Stimulated activated CD4-positive, alpha-beta T cell treated with anti-CD3 and anti-CD28 coated beads, TNF-alpha, amount 100 ng/mL, for 48 hours (primary cell): ENCODE measurements at regions not wholly inside any gene's neighbourhood (a gene's known extent, or its start where the extent isn't known, plus 50 kb on each side); places are given as distances from the start of the nearest gene placed in this dataset.
"Not testable (repeated sequence)": the region's sequence is repeated elsewhere in the genome, so short reads cannot be mapped to it uniquely, and the experiment has no call there.

Source experiments
- DNase-seq, 3 donors: peaks; one replicate each; pipeline ENCODE4 v3.0.0-alpha.2; 2020; ENCODE audit warnings: low read depth in 3 of 3

DNA sequence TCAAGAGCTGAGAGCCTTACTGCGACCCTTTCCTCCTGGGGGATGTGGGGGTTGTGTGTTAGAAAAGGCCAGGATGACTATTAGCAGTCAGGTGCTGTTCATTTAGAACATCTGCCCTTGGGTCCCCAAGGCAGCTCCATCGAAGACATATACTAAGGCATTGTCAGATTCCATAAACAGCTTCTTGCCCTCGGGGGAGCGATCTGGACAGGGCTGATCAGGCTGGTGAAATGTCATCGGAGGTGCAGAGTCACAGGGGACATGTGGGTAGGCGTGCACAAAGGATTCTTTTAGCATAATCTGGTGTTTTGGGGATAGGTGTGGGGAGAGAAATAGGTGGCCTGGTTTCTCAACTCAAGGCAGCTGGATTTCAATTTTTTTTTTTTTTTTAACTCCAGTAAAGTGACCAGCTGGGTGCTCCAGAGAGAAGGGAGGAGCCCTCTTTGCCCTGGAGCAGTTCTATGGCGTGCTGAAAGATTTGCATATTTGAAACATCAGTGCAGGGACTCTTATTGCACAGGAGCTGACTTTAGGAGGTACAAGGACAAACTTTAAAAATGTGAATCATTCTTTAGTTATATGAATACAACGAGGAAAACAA lies 160.1 kb downstream of the SUDS3 start:
- no peak for DNase-seq

- no peak for DNase-seq
Measured at GRCh38 chr12:118537481-118537917, 161.1 kb downstream of the SUDS3 start.

- no peak for DNase-seq
Measured at GRCh38 chr12:118541071-118541470, 164.7 kb downstream of the SUDS3 start.

DNA sequence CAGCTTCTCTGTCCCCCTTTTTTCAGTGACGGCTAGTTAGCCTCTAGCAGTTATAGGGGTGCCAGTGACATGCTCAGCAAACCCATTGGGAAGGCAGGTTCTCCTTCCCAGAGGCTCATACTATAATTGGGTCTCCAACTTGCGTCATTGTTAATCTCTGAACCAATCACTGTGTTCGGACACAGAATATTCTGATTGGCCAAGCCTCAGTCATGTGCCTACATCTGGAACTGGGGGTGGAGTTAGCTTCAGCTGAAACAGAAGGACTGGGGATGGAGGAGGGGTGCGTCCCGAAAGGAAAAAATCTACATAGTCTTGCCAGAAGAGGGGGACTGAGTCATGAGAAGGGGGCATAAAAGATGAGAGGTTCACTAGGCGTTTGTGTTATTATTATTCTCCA lies 165.6 kb downstream of the SUDS3 start:
- no peak for DNase-seq

- no peak for DNase-seq
Measured at GRCh38 chr12:118543651-118544050, 167.3 kb downstream of the SUDS3 start.

DNA sequence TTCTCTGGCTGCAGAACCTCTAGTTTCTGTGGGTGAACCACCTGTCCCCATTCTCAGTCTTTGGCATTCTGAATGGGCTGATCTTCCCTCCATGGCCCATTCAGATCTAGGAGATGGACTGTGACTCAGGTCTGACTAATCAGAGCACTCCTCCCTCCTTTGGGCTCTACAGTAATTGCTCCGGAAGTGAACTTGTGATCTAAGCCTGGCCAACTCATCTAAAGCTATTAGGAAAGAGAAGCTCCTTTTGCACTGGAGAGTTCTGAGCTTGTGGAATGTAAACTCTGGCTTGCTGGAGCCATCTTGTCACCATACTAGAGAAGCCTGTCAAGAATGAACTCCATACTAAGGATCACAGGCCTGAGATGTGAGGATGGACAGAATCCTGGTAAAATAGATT lies 168.2 kb downstream of the SUDS3 start:
- no peak for DNase-seq

- DNase-seq, result not testable (repeated sequence)
Measured at GRCh38 chr12:118547606-118548005, 171.3 kb downstream of the SUDS3 start.

GRCh38 chr12:118548887-118549509 lies 172.6 kb downstream of the SUDS3 start:
- no peak for DNase-seq

GRCh38 chr12:118549510-118549980 lies 173.2 kb downstream of the SUDS3 start:
- DNase-seq, result no peak

DNA sequence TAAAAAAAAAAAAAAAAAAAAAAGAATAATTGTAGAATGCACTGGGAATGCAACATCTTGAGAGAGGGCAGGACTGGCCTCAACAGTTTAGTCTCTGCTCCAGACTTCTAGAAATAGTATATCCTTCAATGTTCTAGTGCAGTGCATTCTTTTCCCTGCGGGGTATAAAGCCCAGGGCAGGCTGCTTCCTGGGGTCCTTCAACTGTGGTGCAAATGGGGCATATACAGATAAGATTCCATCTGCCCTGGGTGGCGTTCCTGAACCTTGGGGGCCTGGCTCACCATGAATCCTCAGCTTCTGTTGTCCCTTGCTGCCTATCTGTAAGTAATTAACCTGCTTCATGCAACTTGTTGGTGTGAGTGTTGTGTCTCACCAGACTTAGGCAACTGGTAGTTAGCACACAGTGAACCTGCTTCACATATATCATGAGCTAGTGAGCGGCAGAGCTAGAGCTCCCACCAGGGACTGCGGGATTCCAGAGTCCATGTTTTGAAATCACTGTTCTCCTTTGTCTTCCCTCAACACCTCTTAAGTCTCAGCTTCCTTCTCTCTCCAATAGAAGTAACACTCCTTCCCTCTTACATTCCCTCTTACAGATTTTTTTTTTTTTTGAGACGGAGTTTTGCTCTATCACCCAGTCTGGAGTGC lies 177.6 kb downstream of the SUDS3 start:
- DNase-seq, result no peak

DNA sequence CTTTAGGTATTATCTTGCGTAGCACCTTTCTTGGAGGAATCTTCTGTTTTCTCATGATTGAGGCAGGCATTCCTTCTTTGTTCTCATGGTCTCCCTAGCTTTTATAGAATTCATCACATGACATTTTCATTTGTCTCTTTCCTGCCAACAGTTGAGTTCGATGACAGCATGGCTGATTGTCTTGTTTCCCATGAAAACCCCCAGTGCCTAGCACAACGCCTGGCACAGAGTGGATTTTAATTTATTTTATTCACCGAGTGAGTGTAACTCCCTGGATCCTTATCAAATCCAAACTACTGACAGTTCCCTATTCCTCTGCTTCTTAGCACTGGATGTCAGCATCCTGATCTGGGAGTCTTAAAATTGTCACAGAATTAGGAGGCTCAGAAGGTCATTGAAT lies 182.6 kb downstream of the SUDS3 start:
- no peak for DNase-seq

DNA sequence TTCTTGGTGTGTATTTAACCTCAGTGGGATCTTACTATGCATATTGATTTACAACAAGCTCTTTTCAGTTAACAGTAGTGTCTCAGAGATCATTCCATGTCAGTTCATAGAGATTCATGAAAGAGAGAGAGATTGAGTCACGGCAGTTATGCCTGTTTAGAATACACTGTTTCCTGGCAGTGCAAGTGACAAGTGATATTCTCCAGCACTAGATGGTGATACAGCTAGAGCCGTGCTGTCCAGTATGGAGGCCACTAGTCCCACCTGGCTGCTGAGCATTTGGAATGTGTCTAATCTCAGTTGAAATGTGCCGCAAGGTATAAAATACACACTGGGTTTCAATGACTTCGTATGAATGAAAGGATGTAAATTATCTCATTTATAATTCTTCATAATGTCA lies 184.4 kb downstream of the SUDS3 start:
- DNase-seq, result no peak

DNA sequence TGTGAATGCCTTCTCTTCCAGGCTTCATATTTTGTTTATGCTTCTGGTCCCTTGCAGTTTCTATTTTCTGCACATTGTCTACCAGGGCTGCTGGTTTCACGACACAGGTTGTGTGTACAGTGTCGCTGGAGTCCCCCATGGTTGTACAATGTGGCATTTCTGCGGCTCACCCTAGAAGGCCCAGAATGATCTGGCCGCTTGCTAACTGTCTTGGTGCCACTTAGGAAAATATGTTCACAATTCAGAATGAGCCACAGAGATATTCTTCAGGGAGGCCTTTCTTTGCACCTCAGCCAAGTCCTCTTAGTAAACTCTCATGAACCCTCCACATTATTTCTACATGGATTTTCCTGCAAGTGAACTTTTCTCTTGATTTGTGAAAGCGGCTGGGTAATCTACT lies 195.4 kb downstream of the SUDS3 start:
- DNase-seq, result no peak

- no peak for DNase-seq
Measured at GRCh38 chr12:118574288-118574687, 197.9 kb downstream of the SUDS3 start.

GRCh38 chr12:118575730-118576129 lies 199.4 kb downstream of the SUDS3 start:
- no peak for DNase-seq

- DNase-seq, result no peak
Measured at GRCh38 chr12:118581371-118581770, 205.0 kb downstream of the SUDS3 start.

- no peak for DNase-seq
Measured at GRCh38 chr12:118582863-118583262, 206.5 kb downstream of the SUDS3 start.

GRCh38 chr12:118586433-118586832 lies 210.1 kb downstream of the SUDS3 start:
- no peak for DNase-seq

DNA sequence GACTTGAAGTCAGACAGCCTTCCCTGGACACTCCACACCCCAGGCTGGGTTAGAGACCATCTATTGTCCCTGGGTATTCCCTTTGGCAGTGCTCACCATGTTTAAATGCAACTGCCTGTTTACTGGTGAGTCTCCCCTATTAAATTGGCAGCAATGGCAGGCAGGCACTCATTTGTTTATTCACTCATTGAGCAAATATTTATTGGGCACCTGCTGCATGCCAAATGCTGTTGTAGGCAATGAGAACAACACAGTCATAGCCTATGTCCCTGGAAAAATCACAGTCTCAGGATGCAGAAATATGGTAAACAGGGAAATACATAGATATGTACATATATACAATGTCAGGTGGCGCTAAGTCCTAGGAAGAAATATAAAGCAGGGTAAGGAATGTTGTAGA lies 212.8 kb downstream of the SUDS3 start:
- DNase-seq, result no peak

DNA sequence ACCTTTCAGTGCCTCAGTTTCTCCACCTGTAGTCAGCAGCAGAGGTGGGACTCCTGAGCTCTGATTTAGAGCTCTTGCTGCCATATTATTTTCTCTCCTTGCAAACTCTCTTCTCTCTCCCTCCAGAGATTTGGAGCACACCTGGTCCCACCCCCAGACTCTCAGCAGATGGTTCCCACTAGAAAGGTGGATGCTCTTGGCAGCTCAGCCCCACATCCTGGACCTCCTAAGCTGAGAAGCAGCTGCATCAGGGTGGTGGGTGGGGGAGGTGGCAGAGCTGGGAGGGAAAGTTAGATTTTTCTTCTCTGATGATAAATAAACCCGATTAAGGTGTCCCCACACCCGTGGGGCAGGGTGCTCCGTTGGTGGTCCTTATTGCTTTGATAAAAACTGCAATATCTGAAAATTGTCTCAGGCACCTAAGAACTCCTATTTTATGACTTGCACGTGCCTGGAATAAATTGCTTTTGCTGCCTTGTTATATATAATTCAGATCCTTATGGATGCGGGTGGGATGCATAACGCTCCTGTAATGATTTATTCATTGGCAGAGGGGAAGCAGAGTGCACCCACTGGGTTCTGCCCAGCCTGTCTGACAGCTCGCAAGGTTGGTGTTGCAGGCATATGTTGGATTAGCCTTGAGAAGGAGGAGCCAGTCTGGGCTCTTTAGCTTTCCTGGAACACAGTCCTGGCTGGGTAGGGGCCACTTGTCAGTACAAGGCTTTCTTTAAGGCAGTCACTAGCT lies 214.2 kb downstream of the SUDS3 start:
- DNase-seq, result no peak

DNA sequence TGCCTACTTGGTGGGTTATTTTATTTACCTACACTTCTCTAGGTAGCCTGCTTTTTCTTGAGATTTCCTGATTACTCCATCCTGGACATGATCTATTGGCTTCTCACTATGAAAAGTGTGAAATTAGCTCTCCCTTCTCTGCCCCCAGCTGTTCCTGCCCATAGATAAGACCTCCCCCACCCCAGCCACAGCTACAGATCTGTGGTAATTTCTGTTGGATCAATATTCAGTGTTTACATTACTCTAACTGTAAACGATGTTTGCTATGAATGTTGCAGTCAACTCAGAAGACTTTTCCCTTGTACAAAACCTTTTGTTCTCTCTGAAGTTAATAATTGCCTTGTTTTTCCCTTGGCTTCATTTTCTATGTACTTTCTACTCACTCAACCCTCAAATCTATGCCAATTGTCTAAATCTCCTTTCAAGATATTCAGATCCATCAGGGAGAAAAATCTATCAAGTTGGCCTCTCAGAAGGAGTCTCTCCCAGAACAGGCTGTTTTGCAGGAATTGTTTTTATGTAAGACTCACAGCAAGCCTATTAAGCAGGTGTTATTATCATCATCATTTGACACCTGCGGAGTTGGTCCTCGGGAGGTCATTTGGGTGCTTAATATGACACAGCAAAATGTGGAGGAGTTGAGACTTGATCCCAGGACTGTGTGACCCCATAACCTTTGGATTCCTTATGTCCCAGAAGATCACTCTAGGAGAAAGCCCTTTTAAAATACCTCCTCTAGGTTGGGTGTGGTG lies 227.4 kb downstream of the SUDS3 start:
- no peak for DNase-seq

- DNase-seq, result no peak
Measured at GRCh38 chr12:118606690-118607089, 230.3 kb downstream of the SUDS3 start.
